ENCODE measurements at regions not wholly inside any gene's neighbourhood (a gene's known extent, or its start where the extent isn't known, plus 50 kb on each side); places are given as distances from the start of the nearest gene placed in this dataset.
"Not testable (repeated sequence)": the region's sequence is repeated elsewhere in the genome, so short reads cannot be mapped to it uniquely, and the experiment has no call there.

DNA sequence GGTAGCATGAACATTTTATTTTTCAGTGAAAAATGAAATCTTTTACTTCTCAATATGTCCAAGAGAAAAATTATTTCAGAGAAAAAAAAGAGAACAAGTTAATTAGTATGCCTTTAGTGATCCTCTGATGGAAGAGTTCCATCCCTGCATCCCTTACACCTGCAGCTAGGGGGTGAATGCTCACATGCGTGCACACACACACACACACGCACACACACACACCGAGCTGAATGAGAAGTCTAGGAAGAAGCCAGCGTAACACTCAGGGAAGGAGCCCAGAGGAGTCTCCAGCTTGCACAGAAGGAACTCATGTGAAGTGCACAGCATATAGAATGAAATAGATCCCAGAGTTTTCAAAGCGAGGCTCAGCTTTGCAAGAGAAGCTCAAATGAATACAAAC lies 510.5 kb downstream of the IRS2 start:
- CTCF ChIA-PET: no interaction called here
- no peak overlapping the region for H3K4me3 ChIP-seq (ENCODE audit: low read length)
- DNase-seq: no peak
- H3K36me3 ChIP-seq (ENCODE audit: insufficient read depth, low read length): no peaks in the 10 kb centered on the region
- Mint-ChIP-seq H3K27me3 (no peaks in the 10 kb centered on the region), H3K9me3 (peaks cover 0 to 1% (median 0%) of the 10 kb centered on the region in 5 donors), H3K4me3 (no peak overlapping the region), H3K4me1 (no peaks in the 10 kb centered on the region), H3K36me3 (no peaks in the 10 kb centered on the region), H3K27ac (no peak overlapping the region)
- no peaks in the 10 kb centered on the region for H3K4me1 ChIP-seq (ENCODE audit: insufficient read depth, low read length)
- H3K9me3 ChIP-seq (ENCODE audit: low read length): no peaks in the 10 kb centered on the region
- no peak overlapping the region for H3K27ac ChIP-seq (ENCODE audit: low read depth, low read length)
- POLR2A ChIA-PET: no interaction called here
- no peaks in the 10 kb centered on the region for H3K27me3 ChIP-seq (ENCODE audit: insufficient read depth, low read length, poor library complexity, severe bottlenecking)

DNA sequence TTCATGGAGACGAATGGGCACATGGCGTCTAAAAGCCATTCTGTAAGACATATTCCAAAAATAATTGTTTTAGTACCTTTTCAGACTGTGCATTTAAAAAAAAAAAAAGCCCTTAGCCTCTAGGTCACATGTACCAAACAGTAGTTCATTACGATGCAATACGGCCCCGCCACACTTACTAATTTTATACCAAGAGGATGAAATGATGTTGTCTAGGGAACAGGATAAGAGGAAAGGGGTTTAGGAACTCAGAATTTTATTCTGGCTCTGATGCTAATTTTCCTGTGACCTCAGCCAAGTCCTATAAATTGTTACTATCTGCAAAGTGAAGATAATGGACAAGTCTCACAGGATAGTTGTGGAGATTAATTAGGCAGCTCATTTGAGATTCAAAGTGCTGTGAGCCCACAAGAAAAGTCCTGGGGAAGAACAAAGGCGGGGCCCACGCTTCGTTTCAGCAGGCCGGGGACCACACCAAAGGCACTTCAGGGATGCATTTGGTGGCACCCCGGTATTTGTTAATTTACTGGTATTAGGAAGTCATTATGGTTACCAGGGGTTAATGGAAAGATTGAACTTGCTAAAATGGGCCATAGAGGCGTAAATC lies 511.1 kb downstream of the IRS2 start:
- ChIA-PET CTCF (no interaction called here), POLR2A (no interaction called here)
- H3K9me3 Mint-ChIP-seq: peaks cover 0 to 2% (median 0%) of the 10 kb centered on the region in 5 donors
- no peaks in the 10 kb centered on the region for H3K9me3 ChIP-seq (ENCODE audit: low read length)
- no peak for DNase-seq
- no peaks in the 10 kb centered on the region for H3K27me3 Mint-ChIP-seq
- no peaks in the 10 kb centered on the region for H3K4me1 Mint-ChIP-seq
- H3K36me3 Mint-ChIP-seq: no peaks in the 10 kb centered on the region
- H3K27me3 ChIP-seq (ENCODE audit: insufficient read depth, low read length, poor library complexity, severe bottlenecking): no peaks in the 10 kb centered on the region
- H3K27ac Mint-ChIP-seq: no peak overlapping the region
- H3K27ac ChIP-seq (ENCODE audit: low read depth, low read length): no peak overlapping the region
- no peak overlapping the region for H3K4me3 ChIP-seq (ENCODE audit: low read length)
- H3K4me1 ChIP-seq (ENCODE audit: insufficient read depth, low read length): no peaks in the 10 kb centered on the region
- no peak overlapping the region for H3K4me3 Mint-ChIP-seq
- no peaks in the 10 kb centered on the region for H3K36me3 ChIP-seq (ENCODE audit: insufficient read depth, low read length)

DNA sequence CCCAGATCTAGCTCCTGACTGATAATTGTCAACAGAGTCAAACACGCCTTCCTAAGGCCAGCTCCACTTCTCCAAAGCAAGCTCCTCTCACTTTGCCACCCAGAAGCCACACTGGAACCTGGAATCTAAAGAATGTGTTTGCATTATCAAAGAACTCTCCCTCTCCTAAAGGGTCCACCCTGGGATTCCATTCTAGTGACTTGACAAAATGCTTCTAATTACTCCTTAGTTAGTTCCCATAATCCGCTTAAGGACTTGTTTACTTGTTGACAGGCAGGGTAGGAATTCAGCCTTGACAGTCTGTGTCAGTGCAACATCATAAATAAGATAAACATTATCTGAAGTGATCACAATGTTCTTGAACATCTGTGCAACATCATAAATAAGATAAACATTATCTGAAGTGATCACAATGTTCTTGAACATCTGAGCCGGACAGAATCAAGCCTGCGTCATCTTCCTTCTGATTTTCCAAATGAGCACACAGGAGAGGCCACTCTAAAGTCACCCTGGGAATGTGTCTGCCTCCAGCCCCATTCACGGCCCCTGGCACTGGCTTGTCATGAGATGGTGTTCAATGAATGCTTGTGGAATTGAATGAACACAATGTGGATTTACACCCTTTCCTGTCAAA lies 512.1 kb downstream of the IRS2 start:
- ChIA-PET CTCF (no interaction called here), POLR2A (no interaction called here)
- no peak overlapping the region for H3K27ac Mint-ChIP-seq
- Histone ChIP-seq H3K27me3 (ENCODE audit: insufficient read depth, low read length, poor library complexity, severe bottlenecking) (no peaks in the 10 kb centered on the region), H3K4me1 (ENCODE audit: insufficient read depth, low read length) (no peaks in the 10 kb centered on the region), H3K27ac (ENCODE audit: low read depth, low read length) (no peak overlapping the region), H3K36me3 (ENCODE audit: insufficient read depth, low read length) (no peaks in the 10 kb centered on the region), H3K4me3 (ENCODE audit: low read length) (no peak overlapping the region), H3K9me3 (ENCODE audit: low read length) (no peaks in the 10 kb centered on the region)
- H3K36me3 Mint-ChIP-seq: no peaks in the 10 kb centered on the region
- no peak overlapping the region for H3K4me3 Mint-ChIP-seq
- peaks cover 0 to 3% (median 0%) of the 10 kb centered on the region in 5 donors for H3K9me3 Mint-ChIP-seq
- no peaks in the 10 kb centered on the region for H3K4me1 Mint-ChIP-seq
- H3K27me3 Mint-ChIP-seq: no peaks in the 10 kb centered on the region
- no peak for DNase-seq

DNA sequence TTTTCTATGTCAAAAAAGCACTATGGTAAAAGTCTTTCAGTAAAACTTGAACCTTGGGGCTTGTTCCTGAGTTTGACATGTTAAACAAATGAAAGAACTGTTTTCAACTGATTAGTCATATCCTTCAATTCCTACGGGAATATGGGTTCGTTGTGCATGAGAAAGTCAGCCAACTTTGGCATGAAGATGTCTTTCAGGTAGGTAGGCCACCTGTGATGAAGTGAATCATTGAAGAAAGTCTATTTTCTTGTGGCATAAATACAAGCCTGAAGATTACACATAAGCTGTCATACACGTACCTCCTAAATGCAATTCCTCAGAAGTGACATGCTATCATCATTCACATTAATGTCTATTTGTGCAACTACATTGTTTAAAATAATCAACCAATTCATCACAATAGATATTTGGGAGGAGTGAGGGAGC lies 513.0 kb downstream of the IRS2 start:
- Histone ChIP-seq H3K27me3 (ENCODE audit: insufficient read depth, low read length, poor library complexity, severe bottlenecking) (no peaks in the 10 kb centered on the region), H3K27ac (ENCODE audit: low read depth, low read length) (no peak overlapping the region), H3K4me3 (ENCODE audit: low read length) (no peak overlapping the region), H3K4me1 (ENCODE audit: insufficient read depth, low read length) (no peaks in the 10 kb centered on the region), H3K36me3 (ENCODE audit: insufficient read depth, low read length) (no peaks in the 10 kb centered on the region), H3K9me3 (ENCODE audit: low read length) (no peaks in the 10 kb centered on the region)
- CTCF ChIA-PET: no interaction called here
- no peak overlapping the region for H3K4me3 Mint-ChIP-seq
- peaks cover 0 to 3% (median 0%) of the 10 kb centered on the region in 5 donors for H3K9me3 Mint-ChIP-seq
- no peak for DNase-seq
- no peak overlapping the region for H3K27ac Mint-ChIP-seq
- no peaks in the 10 kb centered on the region for H3K36me3 Mint-ChIP-seq
- H3K27me3 Mint-ChIP-seq: no peaks in the 10 kb centered on the region
- POLR2A ChIA-PET: no interaction called here
- H3K4me1 Mint-ChIP-seq: no peaks in the 10 kb centered on the region

DNA sequence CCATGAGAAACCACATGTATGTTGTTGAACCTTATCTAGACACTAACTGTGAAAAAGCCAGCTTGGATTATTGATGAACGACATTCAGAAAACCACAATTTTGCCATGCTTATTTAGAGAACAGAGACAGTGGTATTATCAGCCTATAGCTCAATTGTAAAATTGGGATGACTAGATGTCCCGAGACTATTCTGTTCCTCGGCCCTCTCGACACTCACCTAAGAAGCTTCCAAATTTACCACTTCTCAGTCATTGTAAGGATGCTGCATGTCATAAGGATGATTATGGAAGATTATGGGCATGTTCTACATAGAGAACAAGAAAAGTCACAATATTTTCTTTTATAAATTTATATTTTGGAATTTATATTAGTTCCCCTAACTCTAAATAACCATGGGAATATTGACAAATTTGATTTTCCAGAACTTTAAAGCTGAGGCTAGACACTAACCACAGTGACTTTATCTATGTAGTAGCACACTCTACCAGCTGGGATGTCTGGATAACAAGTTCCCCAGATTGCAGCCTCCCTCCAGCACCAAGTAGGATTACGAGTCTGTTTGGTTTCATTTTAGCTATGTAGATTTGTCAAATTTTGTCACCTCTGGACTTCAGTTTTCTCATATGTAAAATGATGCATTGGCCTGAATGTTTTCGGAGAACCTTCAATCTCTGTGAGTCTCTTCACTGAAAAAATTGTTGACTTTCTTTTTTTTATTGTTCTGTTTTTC lies 513.6 kb downstream of the IRS2 start:
- Histone ChIP-seq H3K4me3 (ENCODE audit: low read length) (no peak overlapping the region), H3K9me3 (ENCODE audit: low read length) (no peaks in the 10 kb centered on the region), H3K4me1 (ENCODE audit: insufficient read depth, low read length) (no peaks in the 10 kb centered on the region), H3K36me3 (ENCODE audit: insufficient read depth, low read length) (no peaks in the 10 kb centered on the region), H3K27me3 (ENCODE audit: insufficient read depth, low read length, poor library complexity, severe bottlenecking) (no peaks in the 10 kb centered on the region), H3K27ac (ENCODE audit: low read depth, low read length) (no peak overlapping the region)
- no peaks in the 10 kb centered on the region for H3K27me3 Mint-ChIP-seq
- POLR2A ChIA-PET: no interaction called here
- no peaks in the 10 kb centered on the region for H3K4me1 Mint-ChIP-seq
- peaks cover 0 to 3% (median 0%) of the 10 kb centered on the region in 5 donors for H3K9me3 Mint-ChIP-seq
- no peak for DNase-seq
- no peak overlapping the region for H3K27ac Mint-ChIP-seq
- CTCF ChIA-PET: no interaction called here
- no peak overlapping the region for H3K4me3 Mint-ChIP-seq
- no peaks in the 10 kb centered on the region for H3K36me3 Mint-ChIP-seq

DNA sequence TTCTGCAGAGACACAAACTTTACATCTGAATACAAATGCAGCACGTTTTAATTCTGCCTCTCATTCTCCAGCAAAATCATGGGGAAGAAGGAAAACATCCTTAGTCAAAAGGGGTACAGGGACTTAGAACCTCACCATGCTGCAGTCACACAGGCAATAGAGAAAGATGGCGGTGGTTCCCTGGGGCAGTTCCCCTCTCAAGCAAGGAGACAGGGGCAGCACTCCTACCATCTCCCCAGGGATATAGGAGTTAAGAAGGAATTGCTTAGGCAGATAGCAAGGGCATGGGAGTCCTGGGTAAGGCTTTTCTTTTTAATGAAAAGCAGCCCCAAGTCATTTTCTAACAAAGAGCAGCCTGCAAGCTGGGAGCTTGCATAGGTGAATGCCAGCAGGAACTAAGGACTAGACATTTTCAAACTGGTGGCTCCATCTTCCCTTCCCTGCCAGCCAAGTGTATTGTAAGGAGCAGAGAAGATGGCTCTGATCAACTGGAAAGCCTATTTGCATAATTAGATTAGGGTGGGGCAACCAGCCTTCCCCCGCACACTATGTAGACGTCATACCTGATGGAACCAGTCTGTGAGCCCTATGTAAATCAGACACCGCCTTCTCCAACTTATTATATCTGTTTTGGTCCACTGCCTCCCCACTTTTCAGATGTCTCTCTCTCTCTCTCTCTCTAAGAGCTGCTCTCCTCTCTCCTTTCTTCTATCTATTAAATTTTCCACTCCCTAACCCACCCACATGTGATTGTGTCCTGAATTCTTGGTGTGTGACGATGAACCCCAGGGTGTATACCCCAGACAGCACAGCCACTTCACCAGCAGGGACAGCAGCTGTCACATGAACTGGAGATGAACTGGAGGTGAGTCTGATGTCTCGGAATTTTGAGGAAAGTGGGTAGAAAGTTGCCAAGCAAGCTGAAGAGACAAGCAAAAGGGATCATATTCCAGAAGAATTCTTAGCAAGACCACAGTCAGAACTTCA lies 514.5 kb downstream of the IRS2 start:
- H3K4me1 Mint-ChIP-seq: no peaks in the 10 kb centered on the region
- peaks cover 0 to 3% (median 0%) of the 10 kb centered on the region in 5 donors for H3K9me3 Mint-ChIP-seq
- CTCF ChIA-PET: no interaction called here
- no peaks in the 10 kb centered on the region for H3K36me3 Mint-ChIP-seq
- no peaks in the 10 kb centered on the region for H3K9me3 ChIP-seq (ENCODE audit: low read length)
- H3K27ac Mint-ChIP-seq: peak overlapping the region in 1 of 8 donors; percentile 68
- no peak overlapping the region for H3K27ac ChIP-seq (ENCODE audit: low read depth, low read length)
- no peaks in the 10 kb centered on the region for H3K36me3 ChIP-seq (ENCODE audit: insufficient read depth, low read length)
- no peak for DNase-seq
- no peak overlapping the region for H3K4me3 ChIP-seq (ENCODE audit: low read length)
- no peak overlapping the region for H3K4me3 Mint-ChIP-seq
- POLR2A ChIA-PET: no interaction called here
- no peaks in the 10 kb centered on the region for H3K27me3 Mint-ChIP-seq
- H3K4me1 ChIP-seq (ENCODE audit: insufficient read depth, low read length): no peaks in the 10 kb centered on the region
- no peaks in the 10 kb centered on the region for H3K27me3 ChIP-seq (ENCODE audit: insufficient read depth, low read length, poor library complexity, severe bottlenecking)

DNA sequence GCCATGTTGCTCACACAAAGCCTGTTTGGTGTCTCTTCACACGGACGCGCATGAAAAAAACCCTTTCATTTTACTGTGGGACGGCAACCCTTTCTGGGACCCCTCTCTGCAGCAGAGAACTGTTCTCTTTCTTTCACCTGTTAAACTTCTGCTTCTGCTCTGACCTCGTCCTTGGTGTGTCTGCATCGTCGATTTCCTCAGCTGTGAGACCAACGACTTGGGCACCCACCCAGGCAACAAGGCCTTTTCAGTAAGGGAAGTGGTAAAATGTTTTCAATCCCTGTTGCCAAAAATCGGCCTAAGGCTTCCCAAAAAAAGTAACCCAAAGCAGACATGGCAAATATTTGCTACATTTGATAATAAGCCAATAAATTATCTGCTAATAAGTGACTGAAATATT lies 515.3 kb downstream of the IRS2 start:
- ChIA-PET POLR2A (no interaction called here), CTCF (no interaction called here)
- Histone ChIP-seq H3K4me1 (ENCODE audit: insufficient read depth, low read length) (no peaks in the 10 kb centered on the region), H3K9me3 (ENCODE audit: low read length) (no peaks in the 10 kb centered on the region), H3K36me3 (ENCODE audit: insufficient read depth, low read length) (no peaks in the 10 kb centered on the region), H3K27ac (ENCODE audit: low read depth, low read length) (no peak overlapping the region), H3K4me3 (ENCODE audit: low read length) (no peak overlapping the region), H3K27me3 (ENCODE audit: insufficient read depth, low read length, poor library complexity, severe bottlenecking) (no peaks in the 10 kb centered on the region)
- Mint-ChIP-seq H3K36me3 (no peaks in the 10 kb centered on the region), H3K27ac (no peak overlapping the region), H3K9me3 (peaks cover 0 to 7% (median 0%) of the 10 kb centered on the region in 5 donors), H3K4me1 (no peaks in the 10 kb centered on the region), H3K4me3 (no peak overlapping the region), H3K27me3 (no peaks in the 10 kb centered on the region)
- DNase-seq: no peak

DNA sequence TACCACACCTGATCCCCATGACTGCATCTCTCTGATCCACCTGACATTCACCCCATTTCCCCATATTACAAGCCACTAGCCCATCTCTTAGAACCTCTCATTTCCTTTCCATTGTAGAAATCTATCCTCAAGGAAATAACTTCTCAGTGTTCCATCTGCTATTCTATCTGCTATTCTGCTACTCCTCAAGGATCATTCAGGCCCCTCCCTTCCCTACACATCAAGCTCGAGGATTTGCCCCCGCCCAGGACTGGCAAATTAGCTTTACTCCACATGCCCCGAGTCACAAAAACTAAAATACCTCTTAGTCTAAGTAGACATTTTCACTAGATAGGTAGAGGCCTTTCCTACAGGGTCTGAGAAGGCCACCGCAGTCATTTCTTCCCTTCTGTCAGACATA lies 517.0 kb downstream of the IRS2 start:
- H3K4me3 ChIP-seq (ENCODE audit: low read length); DNase-seq; H3K27me3 Mint-ChIP-seq; H3K36me3 Mint-ChIP-seq; H3K4me3 Mint-ChIP-seq; H3K9me3 ChIP-seq (ENCODE audit: low read length); H3K27ac ChIP-seq (ENCODE audit: low read depth, low read length); H3K4me1 Mint-ChIP-seq; H3K27me3 ChIP-seq (ENCODE audit: insufficient read depth, low read length, poor library complexity, severe bottlenecking); H3K36me3 ChIP-seq (ENCODE audit: insufficient read depth, low read length); CTCF ChIA-PET; H3K27ac Mint-ChIP-seq; POLR2A ChIA-PET; H3K9me3 Mint-ChIP-seq; H3K4me1 ChIP-seq (ENCODE audit: insufficient read depth, low read length): not testable (repeated sequence)

Measured in CD8-positive, alpha-beta memory T cell (primary cell).